GM19351 (cell line): ENCODE measurements at regions not wholly inside any gene's neighbourhood (a gene's known extent, or its start where the extent isn't known, plus 50 kb on each side); places are given as distances from the start of the nearest gene placed in this dataset.

Experiments used
- ATAC-seq: cut with Tn5 transposase; IDR thresholded peaks from one replicate; pipeline ENCODE4 v1.9.1; 2021; ENCODE audit warnings: mild to moderate bottlenecking, moderate library complexity; ENCODE audit not compliant: unreplicated experiment

DNA sequence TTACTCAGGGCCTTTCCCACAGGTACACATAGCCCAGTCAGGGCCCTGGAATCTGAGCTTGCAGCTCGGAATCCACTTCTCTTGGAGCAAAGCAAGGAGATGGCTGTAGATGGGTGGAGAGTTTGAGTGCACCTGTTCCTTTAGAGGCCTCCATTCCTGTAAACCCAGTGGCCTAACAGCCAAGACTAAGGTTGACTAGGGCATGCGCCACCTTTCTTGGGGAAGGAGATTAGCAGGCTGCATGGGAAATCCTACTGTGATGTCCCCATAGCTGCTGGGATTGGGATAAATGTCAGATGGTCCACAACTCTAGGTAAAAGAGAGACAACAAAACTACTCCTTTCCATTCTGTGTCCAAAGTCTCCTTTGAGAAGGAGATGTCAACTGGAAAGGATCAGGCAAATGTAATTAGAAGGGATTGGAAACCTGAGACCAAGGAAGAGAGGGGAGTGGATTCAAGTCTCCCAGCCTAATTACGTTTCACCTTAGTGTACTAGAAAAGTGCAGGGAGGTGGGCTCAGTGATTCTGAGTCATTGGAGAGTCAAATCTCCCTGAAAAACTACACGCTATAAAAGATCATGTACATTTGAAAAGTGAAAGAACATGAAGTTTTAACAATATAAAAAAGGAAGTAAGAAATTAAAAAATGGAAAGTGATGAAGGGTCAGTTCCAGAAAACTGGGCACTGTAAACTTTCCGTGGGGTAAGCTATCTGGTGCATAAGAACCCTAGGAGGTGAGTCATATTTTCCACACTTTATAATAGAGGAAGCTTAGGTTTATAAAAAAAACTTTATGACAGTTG is 104.2 kb downstream of the SEC61B start:
- no peak for ATAC-seq

- ATAC-seq = no peak
Measured at GRCh38 chr9:99326917-99327189, 104.8 kb downstream of the SEC61B start.

DNA sequence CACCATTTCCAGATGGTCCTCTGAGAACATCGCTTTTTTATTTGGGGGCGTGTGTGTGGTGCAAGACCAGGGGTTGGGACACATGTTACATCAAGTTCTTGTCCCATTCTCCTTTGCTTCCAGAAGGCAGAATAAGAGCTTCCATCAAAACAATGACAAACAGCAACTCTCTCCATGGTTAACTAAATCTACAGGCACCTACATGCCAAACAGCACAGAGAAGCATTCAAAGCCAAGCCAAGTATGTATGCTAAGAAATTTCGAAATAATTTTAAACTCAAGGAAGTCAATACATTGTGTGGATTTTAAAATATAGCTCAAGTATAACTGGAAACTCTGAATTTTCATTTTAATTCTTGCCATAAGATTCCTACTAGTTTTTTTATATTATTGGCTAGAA is 105.6 kb downstream of the SEC61B start:
- no peak for ATAC-seq

DNA sequence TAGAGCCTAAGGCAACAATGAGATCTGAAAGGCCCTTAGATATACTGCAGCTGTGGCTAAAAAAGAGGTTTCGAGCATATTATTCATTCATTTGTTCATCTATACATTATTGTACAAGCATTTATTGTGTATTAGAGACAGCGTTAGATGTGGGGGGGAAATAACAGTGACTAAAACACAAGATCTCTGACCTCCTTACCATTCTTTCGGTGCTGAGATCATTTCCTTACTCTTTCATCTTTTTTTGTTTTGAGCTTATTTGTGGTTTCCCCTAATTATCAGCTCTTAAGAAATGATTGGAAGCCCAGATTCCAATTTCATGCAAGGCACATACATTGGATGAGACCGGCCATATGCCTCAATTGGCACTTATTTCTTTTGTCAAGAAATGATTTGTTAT is 113.2 kb downstream of the SEC61B start:
- ATAC-seq = peak; percentile 56

DNA sequence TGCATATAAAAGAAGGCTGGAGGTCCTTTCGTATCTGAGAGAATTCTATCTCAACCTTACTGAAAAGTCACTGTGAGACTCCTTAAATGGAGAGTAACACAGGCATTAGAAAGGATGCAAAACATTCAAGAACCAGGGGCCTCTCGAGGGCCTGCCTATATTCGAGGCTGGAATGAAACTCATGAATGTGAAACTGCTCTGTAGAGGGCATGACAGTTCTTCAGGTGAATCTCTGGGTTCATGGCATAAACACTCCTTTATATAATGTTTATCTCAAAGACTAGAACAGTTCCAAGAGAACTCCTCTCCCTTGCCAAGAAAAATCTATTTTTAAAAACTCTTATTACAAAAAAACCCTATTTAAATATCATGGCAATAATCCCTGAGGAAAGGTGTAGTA is 113.9 kb downstream of the SEC61B start:
- ATAC-seq = peak; percentile 46

DNA sequence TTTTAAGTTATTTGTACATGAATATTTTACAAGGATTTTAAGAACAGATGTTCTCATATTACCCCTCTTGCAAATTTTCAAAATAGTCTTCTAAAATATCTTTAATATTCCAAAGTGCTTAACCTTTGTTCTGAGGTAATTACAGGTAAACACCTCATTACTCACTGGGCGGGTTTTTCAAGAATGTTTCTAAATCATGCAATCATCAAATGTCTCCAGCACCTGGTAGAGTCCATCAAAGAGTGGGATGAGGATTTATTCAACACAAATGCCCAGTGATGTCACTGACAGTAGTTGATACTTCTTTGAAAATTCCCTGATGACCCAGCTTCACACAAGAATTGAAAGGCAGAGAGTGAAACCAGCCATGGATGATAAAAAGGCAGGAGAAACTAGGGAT is 114.4 kb downstream of the SEC61B start:
- ATAC-seq = no peak

DNA sequence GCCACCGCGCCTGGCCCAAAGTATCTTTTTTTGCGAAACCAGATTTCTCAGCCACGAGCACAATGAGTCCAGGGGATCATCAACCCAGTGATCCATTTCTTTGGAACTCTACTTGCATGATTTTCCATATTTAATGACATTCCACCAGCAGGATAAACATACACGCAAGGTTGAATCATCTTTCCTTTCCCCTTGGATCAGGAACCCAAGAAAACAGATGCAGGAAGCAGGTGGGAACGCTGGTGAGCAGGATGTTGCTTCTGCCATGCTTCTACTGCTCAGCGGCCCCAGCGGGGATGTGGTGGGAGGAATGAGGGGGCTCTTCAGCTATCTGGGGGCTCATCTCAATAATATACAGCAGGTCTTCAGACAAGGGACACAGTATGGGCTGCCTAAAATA is 118.2 kb downstream of the SEC61B start:
- no peak for ATAC-seq

DNA sequence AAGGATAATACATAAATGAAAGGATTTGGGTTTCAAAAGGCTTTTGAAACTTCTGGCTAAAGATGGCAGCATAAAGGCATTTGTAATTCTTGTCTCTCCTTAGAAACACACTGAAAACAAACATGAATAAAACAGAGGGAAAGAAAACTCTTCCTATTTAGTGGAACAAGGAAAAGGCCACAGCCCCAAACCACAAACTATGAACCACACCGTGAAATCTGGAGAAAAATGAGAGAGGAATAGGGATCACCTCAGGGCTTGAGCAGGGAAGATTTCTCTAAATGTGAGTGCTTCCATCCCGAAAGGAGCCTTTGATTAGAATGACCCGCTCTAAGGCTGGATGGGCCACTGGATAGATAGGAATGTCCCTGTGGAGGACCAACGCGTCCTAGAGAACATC is 119.6 kb downstream of the SEC61B start:
- ATAC-seq = no peak

DNA sequence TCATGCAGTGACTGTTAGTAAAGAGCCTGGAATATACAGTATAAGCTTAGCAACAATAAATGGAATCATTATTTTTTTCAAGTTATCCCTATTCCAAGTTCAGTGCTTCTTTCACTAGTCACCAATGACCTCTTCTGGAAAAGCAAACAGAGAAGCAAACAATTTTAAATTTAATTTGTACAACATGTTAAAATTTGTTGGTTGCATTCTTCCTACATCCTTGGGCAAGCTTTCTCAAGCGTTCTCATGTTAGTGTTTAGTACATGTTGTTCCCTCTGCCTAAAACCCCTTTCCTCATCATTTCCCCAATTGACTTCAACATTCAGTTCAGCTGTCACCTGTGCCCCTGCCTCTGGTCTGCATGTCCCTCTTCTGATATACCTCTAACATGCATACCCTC is 123.4 kb downstream of the SEC61B start:
- no peak for ATAC-seq

- no peak for ATAC-seq
Measured at GRCh38 chr9:99345942-99346341, 123.9 kb downstream of the SEC61B start.

DNA sequence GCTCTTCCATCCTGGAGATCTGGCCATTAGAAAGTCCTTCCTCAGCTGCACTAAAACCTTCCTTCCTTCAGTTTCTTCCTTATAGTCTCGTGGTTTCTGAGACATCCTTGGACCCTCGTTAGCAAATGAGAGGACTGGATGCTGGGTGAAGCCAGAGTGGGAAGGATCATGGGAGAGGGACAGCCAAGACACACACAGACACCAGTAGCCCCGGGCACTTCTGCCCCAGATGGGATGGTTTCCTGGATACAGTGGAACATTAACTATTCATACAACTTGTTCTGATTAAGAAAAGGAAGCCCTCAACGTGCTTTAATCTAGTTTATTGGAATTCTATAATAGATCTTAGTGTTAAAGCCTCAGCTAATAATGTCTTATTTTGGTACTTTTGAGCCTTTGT is 125.5 kb downstream of the SEC61B start:
- no peak for ATAC-seq

DNA sequence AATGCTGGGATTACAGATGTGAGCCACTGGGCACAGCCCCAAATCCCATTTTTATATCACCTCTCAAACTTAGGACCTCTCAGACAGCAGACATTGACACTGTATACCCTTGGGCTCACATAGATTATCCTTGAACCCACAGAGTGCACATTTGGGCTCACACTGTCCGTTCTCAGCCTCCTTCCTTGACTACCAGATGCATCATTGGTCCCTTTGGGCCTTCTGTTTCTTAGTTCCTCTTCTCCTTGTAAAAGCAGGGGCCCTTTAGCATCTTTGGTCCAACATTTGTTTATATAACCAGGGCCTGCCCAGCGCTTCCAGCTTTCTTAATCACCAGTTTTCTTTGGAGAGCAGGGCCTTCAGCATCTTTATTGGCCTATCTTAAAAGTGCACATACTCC is 126.2 kb downstream of the SEC61B start:
- ATAC-seq = no peak

GRCh38 chr9:99349870-99350269 is 127.8 kb downstream of the SEC61B start:
- no peak for ATAC-seq

- no peak for ATAC-seq
Measured at GRCh38 chr9:99350461-99350860, 128.4 kb downstream of the SEC61B start.

- ATAC-seq = no peak
Measured at GRCh38 chr9:99351647-99352046, 129.6 kb downstream of the SEC61B start.

GRCh38 chr9:99352826-99353225 is 130.7 kb downstream of the SEC61B start:
- ATAC-seq = no peak

DNA sequence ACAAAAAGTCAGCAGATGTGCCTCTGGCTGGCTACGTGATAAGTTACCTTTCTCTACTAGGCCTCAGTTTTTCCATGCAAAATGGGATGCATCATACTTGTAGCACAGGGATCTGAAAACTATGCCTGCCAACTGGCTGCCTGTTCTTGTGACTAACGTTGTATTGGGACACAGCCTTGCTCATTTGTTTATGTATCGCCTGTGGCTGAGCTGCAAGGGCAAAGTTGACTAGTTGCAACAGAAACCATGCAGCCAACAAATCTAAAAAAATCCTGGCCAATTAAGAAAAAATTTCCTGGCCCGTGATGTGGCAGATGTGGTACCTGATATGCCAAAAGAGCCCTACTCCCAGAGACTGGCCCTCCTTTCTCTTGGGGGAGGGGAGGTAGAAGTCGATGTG is 131.3 kb downstream of the SEC61B start:
- ATAC-seq = no peak

DNA sequence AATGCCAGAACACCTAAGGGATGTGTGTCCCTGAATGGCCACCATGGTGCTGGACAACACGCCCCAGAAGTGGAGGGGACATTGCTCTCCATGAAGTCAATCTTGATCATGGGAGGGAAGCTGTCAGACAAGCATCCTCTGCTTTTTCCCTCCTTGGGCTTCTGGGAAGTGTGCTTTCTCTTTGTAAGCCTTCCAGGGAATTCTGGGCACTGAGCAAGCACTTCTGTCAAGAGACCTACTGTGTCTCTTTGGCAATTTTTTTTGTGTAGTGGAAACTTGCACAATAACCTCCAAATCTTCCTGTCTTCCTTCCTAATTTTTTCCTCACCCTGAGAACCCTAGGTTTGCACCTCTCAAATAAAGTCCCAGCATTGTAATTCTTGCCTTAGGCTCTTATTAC is 132.0 kb downstream of the SEC61B start:
- no peak for ATAC-seq

- ATAC-seq = no peak
Measured at GRCh38 chr9:99356512-99356971, 134.5 kb downstream of the SEC61B start.

- ATAC-seq = no peak
Measured at GRCh38 chr9:99357575-99357974, 135.5 kb downstream of the SEC61B start.

GRCh38 chr9:99358668-99359067 is 136.6 kb downstream of the SEC61B start:
- ATAC-seq = no peak

DNA sequence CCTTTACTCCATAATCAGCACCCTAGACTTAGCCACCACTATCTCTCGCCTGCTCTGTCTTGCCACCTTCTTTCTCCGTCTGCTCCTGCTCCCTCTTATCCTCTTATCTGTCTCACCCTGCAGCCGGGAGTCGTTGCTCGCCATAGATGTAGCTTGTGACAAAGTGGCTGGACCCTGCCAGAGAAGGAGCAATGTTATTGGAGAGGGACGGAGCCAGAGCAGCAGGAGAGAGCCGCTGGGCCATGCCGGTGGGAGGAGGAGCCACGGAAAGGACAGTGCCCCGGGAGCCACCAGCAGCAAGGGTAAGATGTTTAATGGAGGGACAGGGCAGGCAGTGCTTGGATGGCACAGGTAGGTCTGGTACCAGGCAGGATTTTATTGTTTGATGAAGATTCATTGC is 137.3 kb downstream of the SEC61B start:
- ATAC-seq = no peak

DNA sequence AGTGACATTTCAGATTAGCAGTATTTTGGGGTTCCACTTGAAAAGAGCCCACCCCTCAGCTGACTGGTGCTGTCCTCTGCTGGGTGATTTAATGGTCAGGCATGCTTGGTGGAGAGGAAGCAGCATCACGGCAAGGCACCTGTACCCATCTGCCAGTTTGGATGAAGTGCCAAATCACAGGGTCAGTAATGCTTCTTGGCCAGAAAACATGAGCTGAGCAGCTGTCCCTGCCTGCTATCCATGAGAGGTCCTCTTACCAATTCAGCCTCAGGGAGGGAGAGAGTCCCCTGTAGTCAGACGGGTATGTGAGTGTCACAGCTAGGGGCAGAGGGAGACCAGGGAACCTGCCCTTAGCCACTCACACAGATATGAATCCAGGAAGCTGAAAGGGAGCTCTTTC is 137.9 kb downstream of the SEC61B start:
- no peak for ATAC-seq
